ENCODE measurements at regions not wholly inside any gene's neighbourhood (a gene's known extent, or its start where the extent isn't known, plus 50 kb on each side); places are given as distances from the start of the nearest gene placed in this dataset.

DNA sequence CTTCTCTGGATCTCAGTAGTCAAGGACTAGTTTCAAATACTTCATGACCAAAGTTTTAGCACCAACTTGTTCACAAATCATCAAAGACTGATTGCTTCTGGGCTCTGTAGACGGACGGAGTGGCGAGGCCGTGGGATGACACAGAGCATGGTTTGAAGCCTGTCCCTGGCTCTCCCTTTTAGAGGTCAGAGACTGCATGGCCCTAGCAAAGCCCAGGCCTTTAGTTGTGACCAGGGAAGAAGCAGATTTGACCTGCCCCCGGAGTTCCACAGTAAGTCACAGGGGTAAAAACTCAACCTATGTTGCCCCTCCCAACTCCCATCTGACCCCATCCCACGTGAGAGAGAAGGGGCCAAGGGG, 90.4 kb downstream of the SYNE3 start:
- WGBS (ENCODE audit: insufficient coverage, insufficient replicate concordance, low lambda C conversion rate, missing lambda C conversion rate) = 94% methylated on average over 6 of the region's 6 CpGs
- CTCF ChIA-PET = interaction anchor here (1.0 to 6.5 kb wide), 7 partner anchors 10 to 737 kb away, joined by 4 to 47 read pairs (median 9); no protein-coding TSS in a partner anchor
- no peaks in the 10 kb centered on the region for H3K27me3 ChIP-seq (replicated peaks in 1 of 2; ENCODE audit: control insufficient read depth in 2 of 2, insufficient read depth in 2 of 2, low read length in 1 of 2)

More for the DNA sequence above, 90.4 kb downstream of the SYNE3 start:
- no peak overlapping the region for H3K4me2 ChIP-seq (ENCODE audit: control insufficient read depth, insufficient read depth)
- SMC1A ChIA-PET (ENCODE audit: uncharacterized antibody, unreplicated experiment) = interaction anchor here (1.1 to 3.4 kb wide), 3 partner anchors 14 to 128 kb away, joined by 3 to 10 read pairs (median 4); no protein-coding TSS in a partner anchor
- BruUV-seq (replicated peaks) = no TSS peak
- H3K9ac ChIP-seq (ENCODE audit: control insufficient read depth, insufficient read depth, low read length) = no peak overlapping the region
- H3K79me2 ChIP-seq (ENCODE audit: control insufficient read depth, insufficient read depth, low read length) = no peaks in the 10 kb centered on the region
- POLR2A ChIA-PET = interaction anchor here (0.7 kb wide), 1 partner anchor 110 kb away, joined by 5 read pairs; no protein-coding TSS in a partner anchor
- H3K36me3 ChIP-seq (ENCODE audit: control insufficient read depth in 2 of 2, insufficient read depth in 2 of 2, low read length in 1 of 2) = peaks cover 12 to 13% of the 10 kb centered on the region in 2 experiments; a peak in 3 of 4 replicates
- H4K20me1 ChIP-seq (ENCODE audit: control insufficient read depth, insufficient read depth) = no peaks in the 10 kb centered on the region
- intact Hi-C loops (cut with micrococcal nuclease; ENCODE audit: unreplicated experiment) (no loop called here), in situ Hi-C loops (cut with MboI) (no loop called here)
- H3K27ac ChIP-seq (ENCODE audit: control insufficient read depth, insufficient read depth) = no peak overlapping the region
- H3K4me1 ChIP-seq (ENCODE audit: control insufficient read depth, insufficient read depth, low read length) = no peaks in the 10 kb centered on the region
- no peak for ATAC-seq
- no peak overlapping the region for H2AFZ ChIP-seq (ENCODE audit: control insufficient read depth, low read depth, low read length)
- no peaks in the 10 kb centered on the region; the same call in 2 of the 3 replicates for H3K9me3 ChIP-seq (replicated peaks; ENCODE audit: control insufficient read depth, insufficient read depth, low read length)
- TF ChIP-seq ETV6 (conservative IDR thresholded peaks at IDR 0.05 in 1 of 2, IDR thresholded peaks at IDR 0.05 in 1 of 2; ENCODE audit: borderline replicate concordance in 1 of 2, low read depth in 1 of 2) (no peak), NFYA (IDR thresholded peaks at IDR 0.05; ENCODE audit: borderline replicate concordance, low read depth, low read length) (no peak), ESRRA (IDR thresholded peaks at IDR 0.05; ENCODE audit: low read length) (no peak), ATF7 (IDR thresholded peaks at IDR 0.05; ENCODE audit: low read depth) (no peak), SMAD5 (IDR thresholded peaks at IDR 0.05; ENCODE audit: low read depth) (no peak)
- TF ChIP-seq, protein P1, sequence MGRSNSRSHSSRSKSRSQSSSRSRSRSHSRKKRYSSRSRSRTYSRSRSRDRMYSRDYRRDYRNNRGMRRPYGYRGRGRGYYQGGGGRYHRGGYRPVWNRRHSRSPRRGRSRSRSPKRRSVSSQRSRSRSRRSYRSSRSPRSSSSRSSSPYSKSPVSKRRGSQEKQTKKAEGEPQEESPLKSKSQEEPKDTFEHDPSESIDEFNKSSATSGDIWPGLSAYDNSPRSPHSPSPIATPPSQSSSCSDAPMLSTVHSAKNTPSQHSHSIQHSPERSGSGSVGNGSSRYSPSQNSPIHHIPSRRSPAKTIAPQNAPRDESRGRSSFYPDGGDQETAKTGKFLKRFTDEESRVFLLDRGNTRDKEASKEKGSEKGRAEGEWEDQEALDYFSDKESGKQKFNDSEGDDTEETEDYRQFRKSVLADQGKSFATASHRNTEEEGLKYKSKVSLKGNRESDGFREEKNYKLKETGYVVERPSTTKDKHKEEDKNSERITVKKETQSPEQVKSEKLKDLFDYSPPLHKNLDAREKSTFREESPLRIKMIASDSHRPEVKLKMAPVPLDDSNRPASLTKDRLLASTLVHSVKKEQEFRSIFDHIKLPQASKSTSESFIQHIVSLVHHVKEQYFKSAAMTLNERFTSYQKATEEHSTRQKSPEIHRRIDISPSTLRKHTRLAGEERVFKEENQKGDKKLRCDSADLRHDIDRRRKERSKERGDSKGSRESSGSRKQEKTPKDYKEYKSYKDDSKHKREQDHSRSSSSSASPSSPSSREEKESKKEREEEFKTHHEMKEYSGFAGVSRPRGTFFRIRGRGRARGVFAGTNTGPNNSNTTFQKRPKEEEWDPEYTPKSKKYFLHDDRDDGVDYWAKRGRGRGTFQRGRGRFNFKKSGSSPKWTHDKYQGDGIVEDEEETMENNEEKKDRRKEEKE (IDR thresholded peaks at IDR 0.05) = no peak
- TF ChIP-seq, protein P2, sequence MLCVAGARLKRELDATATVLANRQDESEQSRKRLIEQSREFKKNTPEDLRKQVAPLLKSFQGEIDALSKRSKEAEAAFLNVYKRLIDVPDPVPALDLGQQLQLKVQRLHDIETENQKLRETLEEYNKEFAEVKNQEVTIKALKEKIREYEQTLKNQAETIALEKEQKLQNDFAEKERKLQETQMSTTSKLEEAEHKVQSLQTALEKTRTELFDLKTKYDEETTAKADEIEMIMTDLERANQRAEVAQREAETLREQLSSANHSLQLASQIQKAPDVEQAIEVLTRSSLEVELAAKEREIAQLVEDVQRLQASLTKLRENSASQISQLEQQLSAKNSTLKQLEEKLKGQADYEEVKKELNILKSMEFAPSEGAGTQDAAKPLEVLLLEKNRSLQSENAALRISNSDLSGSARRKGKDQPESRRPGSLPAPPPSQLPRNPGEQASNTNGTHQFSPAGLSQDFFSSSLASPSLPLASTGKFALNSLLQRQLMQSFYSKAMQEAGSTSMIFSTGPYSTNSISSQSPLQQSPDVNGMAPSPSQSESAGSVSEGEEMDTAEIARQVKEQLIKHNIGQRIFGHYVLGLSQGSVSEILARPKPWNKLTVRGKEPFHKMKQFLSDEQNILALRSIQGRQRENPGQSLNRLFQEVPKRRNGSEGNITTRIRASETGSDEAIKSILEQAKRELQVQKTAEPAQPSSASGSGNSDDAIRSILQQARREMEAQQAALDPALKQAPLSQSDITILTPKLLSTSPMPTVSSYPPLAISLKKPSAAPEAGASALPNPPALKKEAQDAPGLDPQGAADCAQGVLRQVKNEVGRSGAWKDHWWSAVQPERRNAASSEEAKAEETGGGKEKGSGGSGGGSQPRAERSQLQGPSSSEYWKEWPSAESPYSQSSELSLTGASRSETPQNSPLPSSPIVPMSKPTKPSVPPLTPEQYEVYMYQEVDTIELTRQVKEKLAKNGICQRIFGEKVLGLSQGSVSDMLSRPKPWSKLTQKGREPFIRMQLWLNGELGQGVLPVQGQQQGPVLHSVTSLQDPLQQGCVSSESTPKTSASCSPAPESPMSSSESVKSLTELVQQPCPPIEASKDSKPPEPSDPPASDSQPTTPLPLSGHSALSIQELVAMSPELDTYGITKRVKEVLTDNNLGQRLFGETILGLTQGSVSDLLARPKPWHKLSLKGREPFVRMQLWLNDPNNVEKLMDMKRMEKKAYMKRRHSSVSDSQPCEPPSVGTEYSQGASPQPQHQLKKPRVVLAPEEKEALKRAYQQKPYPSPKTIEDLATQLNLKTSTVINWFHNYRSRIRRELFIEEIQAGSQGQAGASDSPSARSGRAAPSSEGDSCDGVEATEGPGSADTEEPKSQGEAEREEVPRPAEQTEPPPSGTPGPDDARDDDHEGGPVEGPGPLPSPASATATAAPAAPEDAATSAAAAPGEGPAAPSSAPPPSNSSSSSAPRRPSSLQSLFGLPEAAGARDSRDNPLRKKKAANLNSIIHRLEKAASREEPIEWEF (IDR thresholded peaks at IDR 0.05; ENCODE audit: insufficient replicate concordance, low read depth, low read length) = no peak
- no peak for DNase-seq (ENCODE audit: low read depth, low spot score)
- H3K4me3 ChIP-seq = no peak overlapping the region
- no peak for FAIRE-seq
- RAD21 ChIA-PET (ENCODE audit: unreplicated experiment) = interaction anchor here (1.4 to 1.7 kb wide), 2 partner anchors 16 to 92 kb away, joined by 6 to 7 read pairs; no protein-coding TSS in a partner anchor

All from GM12878 (cell line).